ENCODE measurements at regions not wholly inside any gene's neighbourhood (a gene's known extent, or its start where the extent isn't known, plus 50 kb on each side); places are given as distances from the start of the nearest gene placed in this dataset.
"Not testable (repeated sequence)": the region's sequence is repeated elsewhere in the genome, so short reads cannot be mapped to it uniquely, and the experiment has no call there.

DNA sequence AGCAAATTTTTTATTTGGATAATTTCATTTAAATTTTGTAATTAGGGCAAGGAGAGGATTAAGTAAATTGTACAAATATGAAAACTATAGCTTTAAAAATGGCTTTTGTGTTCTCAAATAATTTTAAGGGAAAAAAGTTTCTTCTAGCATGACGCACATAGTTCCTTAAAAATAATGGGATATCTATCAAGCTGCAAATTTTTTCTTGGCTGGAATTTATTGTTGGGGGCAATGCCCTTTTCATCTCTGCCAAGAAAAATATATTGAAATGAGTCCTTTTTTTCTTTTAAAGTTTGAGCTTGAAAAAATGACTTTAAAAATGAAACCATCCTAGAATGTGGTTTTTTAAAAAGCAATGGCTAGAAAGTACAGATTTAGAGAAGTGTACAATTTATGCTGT lies 154.4 kb upstream of the UGT8 start:
- Mint-ChIP-seq H3K27me3 (ENCODE audit: low read depth) (no peaks in the 10 kb centered on the region), H3K27ac (no peak overlapping the region), H3K4me1 (ENCODE audit: low read depth) (no peaks in the 10 kb centered on the region), H3K4me3 (no peak overlapping the region), H3K36me3 (ENCODE audit: low read depth) (no peaks in the 10 kb centered on the region), H3K9me3 (no peaks in the 10 kb centered on the region)

DNA sequence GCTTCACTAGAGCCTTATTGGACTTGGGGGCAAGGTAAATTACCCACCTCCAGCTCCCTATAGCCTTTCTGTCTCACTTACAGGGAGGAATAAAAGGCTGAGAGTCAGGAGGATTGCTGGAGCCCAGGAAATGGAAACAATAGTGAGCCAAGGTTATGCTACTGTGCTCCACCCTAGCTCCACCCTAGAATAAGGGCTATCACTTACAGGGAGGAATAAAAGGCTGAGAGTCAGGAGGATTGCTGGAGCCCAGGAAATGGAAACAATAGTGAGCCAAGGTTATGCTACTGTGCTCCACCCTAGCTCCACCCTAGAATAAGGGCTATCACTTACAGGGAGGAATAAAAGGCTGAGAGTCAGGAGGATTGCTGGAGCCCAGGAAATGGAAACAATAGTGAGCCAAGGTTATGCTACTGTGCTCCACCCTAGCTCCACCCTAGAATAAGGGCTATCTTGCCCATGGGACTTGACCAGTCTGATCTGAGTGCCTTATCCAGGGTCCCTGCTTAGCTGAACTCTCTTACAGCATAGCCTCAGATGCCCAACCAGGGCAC lies 150.6 kb upstream of the UGT8 start:
- not testable (repeated sequence) for H3K36me3 Mint-ChIP-seq (ENCODE audit: low read depth); H3K9me3 Mint-ChIP-seq; H3K4me3 Mint-ChIP-seq; H3K27me3 Mint-ChIP-seq (ENCODE audit: low read depth); H3K27ac Mint-ChIP-seq; H3K4me1 Mint-ChIP-seq (ENCODE audit: low read depth)

DNA sequence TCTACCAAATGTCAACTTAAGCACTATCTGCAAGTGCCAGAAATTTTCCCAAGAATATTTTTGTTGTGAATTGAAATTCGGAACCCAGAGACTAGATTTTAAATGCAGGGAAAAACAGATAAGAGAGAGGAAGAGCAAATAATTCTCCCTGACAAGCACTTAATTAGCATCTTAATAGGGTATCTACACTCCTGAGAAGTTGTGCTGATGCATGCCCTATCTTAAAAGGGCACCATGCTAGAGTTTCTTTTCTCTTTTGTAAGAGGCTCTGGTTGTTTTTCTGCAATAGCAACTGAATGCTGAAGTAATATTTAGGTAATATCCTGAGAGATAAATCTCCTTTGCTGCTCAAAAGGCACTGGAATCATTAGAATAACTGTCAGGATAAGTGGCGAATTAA lies 139.9 kb upstream of the UGT8 start:
- Mint-ChIP-seq H3K4me3 (no peak overlapping the region), H3K4me1 (ENCODE audit: low read depth) (no peaks in the 10 kb centered on the region), H3K9me3 (no peaks in the 10 kb centered on the region), H3K36me3 (ENCODE audit: low read depth) (no peaks in the 10 kb centered on the region), H3K27me3 (ENCODE audit: low read depth) (no peaks in the 10 kb centered on the region), H3K27ac (no peak overlapping the region)

DNA sequence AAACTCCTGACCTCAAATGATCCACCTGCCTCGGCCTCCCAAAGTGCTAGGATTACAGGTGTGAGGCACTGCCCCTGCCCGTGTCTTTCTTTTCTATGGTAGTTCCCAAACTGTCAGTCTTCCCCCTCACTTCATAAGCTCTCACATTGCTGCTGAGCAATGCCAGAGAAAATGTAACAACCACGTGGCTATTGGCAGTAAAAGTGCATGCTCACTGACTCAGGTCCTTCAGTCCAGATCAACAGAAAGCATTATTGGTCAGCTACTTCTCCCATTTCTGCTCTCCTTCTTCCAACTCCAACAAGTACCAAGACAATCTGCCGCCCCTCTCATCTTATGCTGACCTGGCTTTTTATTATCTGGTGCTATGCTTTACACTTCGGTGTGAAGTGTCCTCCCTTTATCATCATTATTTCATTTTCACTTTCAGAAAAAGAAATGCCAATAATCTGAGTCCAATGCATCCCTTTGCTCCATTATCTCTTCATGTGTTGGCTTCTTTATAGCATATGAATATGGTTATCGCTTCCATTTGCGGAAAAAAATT lies 133.8 kb upstream of the UGT8 start:
- Mint-ChIP-seq H3K27ac (no peak overlapping the region), H3K9me3 (no peaks in the 10 kb centered on the region)

DNA sequence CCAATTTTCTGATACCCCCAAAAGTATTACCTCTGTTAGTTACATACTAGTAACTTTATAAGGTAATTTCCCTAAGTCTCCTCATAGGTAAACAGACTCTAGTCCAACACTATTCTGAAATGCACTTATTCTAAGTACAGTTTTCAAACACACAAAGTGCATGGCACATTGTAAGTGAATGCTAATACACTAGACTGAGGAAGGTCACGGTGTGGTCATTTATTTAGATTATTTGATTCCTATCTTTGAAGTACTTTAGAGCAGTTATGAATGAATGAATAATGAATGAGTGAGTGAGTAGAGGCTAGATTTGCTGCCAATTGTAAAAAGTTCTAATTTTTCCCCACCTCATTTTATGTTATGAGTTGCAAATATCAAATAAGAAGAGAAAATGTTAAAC lies 132.8 kb upstream of the UGT8 start:
- Mint-ChIP-seq H3K27ac (no peak overlapping the region), H3K36me3 (ENCODE audit: low read depth) (no peaks in the 10 kb centered on the region), H3K4me1 (ENCODE audit: low read depth) (no peaks in the 10 kb centered on the region), H3K9me3 (no peaks in the 10 kb centered on the region), H3K27me3 (ENCODE audit: low read depth) (no peaks in the 10 kb centered on the region), H3K4me3 (no peak overlapping the region)

More for the DNA sequence above, 133.8 kb upstream of the UGT8 start:
- Mint-ChIP-seq H3K27me3 (ENCODE audit: low read depth) (no peaks in the 10 kb centered on the region), H3K4me3 (no peak overlapping the region), H3K4me1 (ENCODE audit: low read depth) (no peaks in the 10 kb centered on the region), H3K36me3 (ENCODE audit: low read depth) (no peaks in the 10 kb centered on the region)

DNA sequence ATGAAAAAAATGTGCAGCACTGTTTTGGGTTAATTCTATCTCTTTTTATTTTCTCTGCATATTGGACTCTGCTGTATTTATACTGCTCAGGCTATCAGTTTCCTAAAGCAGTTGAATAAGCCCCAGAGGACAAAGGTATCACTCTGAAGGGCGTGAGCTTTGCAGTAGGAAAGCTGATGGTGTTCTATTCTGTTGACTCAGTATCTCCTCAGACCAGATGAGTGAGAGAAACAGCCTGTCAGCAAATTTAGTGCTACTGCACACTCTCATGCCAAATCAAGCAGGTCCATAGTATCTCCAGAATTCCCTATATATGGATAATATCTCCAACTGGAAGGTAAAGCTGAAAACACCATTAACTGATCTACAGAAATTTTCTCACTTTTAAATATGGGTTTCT lies 132.3 kb upstream of the UGT8 start:
- H3K4me1 Mint-ChIP-seq (ENCODE audit: low read depth), result no peaks in the 10 kb centered on the region
- H3K27me3 Mint-ChIP-seq (ENCODE audit: low read depth), result no peaks in the 10 kb centered on the region
- H3K4me3 Mint-ChIP-seq, result no peak overlapping the region
- no peaks in the 10 kb centered on the region for H3K9me3 Mint-ChIP-seq
- H3K36me3 Mint-ChIP-seq (ENCODE audit: low read depth), result no peaks in the 10 kb centered on the region
- no peak overlapping the region for H3K27ac Mint-ChIP-seq

DNA sequence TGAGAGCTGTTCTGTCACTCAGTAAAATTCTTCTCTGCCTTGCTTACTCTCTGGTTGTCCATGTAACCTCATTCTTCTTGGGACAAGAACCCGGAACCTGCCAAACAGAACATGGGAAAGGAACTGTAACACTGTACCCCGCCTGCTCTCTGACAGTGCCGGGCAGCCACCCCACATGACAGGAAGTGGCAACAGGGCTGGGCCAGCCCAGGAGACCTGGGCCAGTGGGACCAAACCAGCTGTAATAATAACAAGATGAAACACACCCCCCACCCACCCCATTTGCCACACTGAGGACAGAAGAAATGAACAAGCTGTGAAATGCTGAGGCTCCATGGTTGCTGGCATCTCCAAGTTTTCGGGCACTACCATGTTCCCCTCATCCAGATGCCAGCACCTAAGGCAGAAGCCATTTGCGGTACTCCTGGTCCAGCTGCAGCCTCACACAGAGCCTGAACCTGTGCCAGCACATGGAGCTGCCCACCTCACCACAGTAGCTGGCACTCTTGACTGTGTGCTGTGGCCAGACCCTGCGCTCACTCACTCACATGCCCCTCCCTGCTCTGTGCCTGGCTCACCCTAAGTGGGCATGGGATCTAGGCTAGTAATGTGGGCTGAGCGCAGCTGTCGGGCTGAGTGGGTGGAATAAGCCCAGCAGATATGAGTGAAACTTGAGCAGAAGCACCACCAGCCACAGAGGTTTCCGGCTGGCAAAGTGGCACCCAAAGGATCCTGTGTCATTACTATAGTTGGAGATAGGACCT lies 126.2 kb upstream of the UGT8 start:
- Mint-ChIP-seq H3K36me3 (ENCODE audit: low read depth) (no peaks in the 10 kb centered on the region), H3K27ac (no peak overlapping the region), H3K4me3 (no peak overlapping the region), H3K27me3 (ENCODE audit: low read depth) (no peaks in the 10 kb centered on the region), H3K9me3 (no peaks in the 10 kb centered on the region), H3K4me1 (ENCODE audit: low read depth) (no peaks in the 10 kb centered on the region)

DNA sequence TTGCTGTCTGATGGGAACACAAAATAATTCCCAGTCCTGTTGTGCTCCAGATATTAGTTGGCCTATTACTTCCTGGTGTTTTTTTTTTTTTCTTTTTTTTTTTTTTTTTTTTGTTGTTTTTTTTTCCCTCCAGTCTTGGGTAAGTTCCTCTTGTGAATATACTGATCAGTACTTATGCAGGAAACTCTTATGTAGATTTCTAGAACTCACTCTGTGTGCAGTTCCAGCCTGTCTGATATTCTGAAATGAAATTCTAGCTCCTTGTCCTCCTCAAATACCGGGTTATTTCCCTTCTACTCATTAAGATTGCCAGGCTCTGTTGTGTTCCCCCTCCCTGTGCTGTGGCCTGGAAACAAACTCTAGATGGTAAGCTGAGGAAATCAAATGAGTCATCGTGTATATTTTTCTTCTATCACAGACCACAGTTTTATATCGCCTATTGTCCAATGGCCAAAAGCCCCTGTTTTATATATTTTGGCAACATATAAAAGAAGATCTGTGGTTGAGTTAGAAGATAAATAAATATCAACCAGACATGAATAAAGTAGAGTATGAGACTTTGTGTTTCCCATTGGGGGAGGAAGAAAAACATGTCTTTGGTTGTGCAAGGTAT lies 124.3 kb upstream of the UGT8 start:
- Mint-ChIP-seq H3K4me1 (ENCODE audit: low read depth) (no peaks in the 10 kb centered on the region), H3K27ac (no peak overlapping the region), H3K9me3 (no peaks in the 10 kb centered on the region), H3K27me3 (ENCODE audit: low read depth) (no peaks in the 10 kb centered on the region), H3K36me3 (ENCODE audit: low read depth) (no peaks in the 10 kb centered on the region), H3K4me3 (no peak overlapping the region)

DNA sequence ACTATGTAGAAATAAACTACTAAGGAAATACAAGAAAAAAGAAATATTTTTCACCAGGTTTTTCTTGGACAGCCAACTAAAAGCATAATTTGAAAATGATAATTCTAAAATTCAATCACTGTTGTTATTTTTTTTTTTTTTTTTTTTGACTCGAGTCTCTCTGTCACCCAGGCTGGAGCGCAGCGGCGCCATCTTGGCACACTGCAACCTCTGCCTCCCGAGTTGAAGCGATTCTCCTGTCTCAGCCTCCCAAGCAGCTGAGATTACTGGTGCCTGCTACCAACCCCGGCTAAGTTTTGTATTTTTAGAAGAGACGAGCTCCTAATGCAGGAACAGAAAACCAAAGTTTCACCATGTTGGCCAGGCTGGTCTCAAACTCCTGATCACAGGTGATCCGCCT lies 122.3 kb upstream of the UGT8 start:
- Mint-ChIP-seq H3K27me3 (ENCODE audit: low read depth) (no peaks in the 10 kb centered on the region), H3K4me1 (ENCODE audit: low read depth) (no peaks in the 10 kb centered on the region), H3K27ac (no peak overlapping the region), H3K9me3 (no peaks in the 10 kb centered on the region), H3K4me3 (no peak overlapping the region), H3K36me3 (ENCODE audit: low read depth) (no peaks in the 10 kb centered on the region)

DNA sequence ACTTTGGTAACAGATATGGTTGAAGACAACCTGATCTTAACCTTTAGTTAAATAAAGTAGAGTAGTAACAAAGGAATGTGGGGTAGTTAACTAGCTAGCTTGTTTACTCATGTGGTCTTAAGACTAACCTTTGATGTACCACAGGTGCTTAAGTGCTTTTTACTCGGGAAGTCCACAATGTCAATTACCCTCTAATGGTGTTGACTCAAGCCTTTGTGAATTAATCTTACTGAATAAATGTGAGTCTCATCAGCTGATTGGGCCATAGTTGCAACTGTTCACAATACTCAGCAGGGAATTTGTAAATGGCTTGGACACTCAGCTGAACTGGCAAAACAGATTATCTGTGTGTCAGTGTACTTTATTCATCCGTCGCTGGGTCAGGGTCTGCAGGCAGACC lies 119.0 kb upstream of the UGT8 start:
- H3K36me3 Mint-ChIP-seq (ENCODE audit: low read depth), result no peaks in the 10 kb centered on the region
- H3K27ac Mint-ChIP-seq, result no peak overlapping the region
- no peaks in the 10 kb centered on the region for H3K27me3 Mint-ChIP-seq (ENCODE audit: low read depth)
- H3K4me3 Mint-ChIP-seq, result no peak overlapping the region
- no peaks in the 10 kb centered on the region for H3K9me3 Mint-ChIP-seq
- H3K4me1 Mint-ChIP-seq (ENCODE audit: low read depth), result no peaks in the 10 kb centered on the region

DNA sequence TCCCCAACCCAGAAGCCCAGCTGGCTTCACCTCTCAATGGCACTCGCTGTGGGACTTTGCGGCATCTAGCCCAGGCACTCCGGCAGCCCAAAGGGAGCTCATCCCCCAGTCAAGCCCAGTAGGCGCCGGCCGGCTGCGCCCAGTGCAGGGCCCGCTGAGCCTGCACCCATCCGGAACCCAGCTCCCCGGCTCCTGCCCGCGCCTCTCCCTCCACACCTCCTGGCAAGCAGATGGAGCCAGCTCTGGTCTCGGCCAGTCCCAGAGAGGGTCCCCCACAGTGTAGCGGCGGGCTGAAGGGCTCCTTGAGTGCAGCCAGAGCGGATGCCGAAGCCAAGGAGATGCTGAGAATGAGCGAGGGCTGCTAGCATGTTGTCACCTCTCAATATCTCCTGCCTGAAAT lies 116.8 kb upstream of the UGT8 start:
- H3K36me3 Mint-ChIP-seq (ENCODE audit: low read depth), result no peaks in the 10 kb centered on the region
- H3K4me3 Mint-ChIP-seq, result no peak overlapping the region
- no peaks in the 10 kb centered on the region for H3K9me3 Mint-ChIP-seq
- H3K27me3 Mint-ChIP-seq (ENCODE audit: low read depth), result no peaks in the 10 kb centered on the region
- no peaks in the 10 kb centered on the region for H3K4me1 Mint-ChIP-seq (ENCODE audit: low read depth)
- no peak overlapping the region for H3K27ac Mint-ChIP-seq

DNA sequence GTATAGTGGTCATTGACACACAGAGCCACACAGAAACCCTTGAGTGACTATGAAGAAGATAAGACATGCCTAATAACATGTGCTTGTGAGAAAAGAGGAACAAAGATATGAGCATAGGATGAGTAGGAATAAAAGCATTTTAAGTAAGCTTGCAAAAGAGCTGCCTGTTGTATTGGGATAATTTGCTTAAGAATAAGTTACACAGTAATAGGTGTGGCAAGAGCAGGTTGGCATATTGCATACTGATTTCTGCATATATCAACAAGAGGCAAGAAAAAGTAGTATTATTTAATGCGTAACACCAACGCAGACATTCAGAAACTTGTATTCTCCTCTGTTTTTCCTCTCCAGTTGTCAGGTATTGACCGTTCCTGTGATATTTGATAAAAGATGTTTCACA lies 111.5 kb upstream of the UGT8 start:
- Mint-ChIP-seq H3K4me1 (ENCODE audit: low read depth) (no peaks in the 10 kb centered on the region), H3K4me3 (no peak overlapping the region), H3K36me3 (ENCODE audit: low read depth) (no peaks in the 10 kb centered on the region), H3K9me3 (no peaks in the 10 kb centered on the region), H3K27me3 (ENCODE audit: low read depth) (no peaks in the 10 kb centered on the region), H3K27ac (no peak overlapping the region)

DNA sequence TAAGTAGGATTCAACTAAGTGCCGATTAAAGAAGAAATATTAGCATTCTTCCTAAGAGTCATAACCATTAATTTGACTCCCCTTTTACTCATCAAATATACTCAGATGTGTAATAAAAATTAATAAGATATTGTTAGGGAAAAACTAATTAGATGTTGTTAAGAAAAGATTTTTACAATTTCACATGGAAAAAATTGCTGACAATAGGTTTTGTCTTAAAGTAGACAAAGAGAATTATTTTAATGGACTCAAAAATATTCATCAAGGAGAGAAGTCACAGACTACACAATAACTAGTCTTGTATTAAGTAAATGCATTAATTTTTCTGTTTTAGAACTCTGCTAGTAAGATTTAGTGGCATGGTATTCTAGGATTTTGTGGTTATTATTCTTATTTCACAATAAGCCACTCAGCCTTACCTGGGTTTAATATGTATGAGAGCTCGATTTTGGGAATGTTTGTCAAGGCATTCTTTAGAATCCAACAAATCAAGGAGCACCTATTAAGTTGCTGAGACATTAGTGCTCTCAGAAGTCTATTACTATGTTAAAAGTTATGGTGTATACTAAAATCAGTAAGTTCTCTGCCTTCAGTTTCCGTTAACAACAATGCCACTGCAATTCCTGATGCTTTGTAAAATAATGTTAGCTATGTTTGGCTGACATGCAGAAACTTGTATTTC lies 110.2 kb upstream of the UGT8 start:
- no peaks in the 10 kb centered on the region for H3K4me1 Mint-ChIP-seq (ENCODE audit: low read depth)
- H3K9me3 Mint-ChIP-seq, result no peaks in the 10 kb centered on the region
- H3K27ac Mint-ChIP-seq, result no peak overlapping the region
- H3K4me3 Mint-ChIP-seq, result no peak overlapping the region
- H3K36me3 Mint-ChIP-seq (ENCODE audit: low read depth), result no peaks in the 10 kb centered on the region
- H3K27me3 Mint-ChIP-seq (ENCODE audit: low read depth), result no peaks in the 10 kb centered on the region

DNA sequence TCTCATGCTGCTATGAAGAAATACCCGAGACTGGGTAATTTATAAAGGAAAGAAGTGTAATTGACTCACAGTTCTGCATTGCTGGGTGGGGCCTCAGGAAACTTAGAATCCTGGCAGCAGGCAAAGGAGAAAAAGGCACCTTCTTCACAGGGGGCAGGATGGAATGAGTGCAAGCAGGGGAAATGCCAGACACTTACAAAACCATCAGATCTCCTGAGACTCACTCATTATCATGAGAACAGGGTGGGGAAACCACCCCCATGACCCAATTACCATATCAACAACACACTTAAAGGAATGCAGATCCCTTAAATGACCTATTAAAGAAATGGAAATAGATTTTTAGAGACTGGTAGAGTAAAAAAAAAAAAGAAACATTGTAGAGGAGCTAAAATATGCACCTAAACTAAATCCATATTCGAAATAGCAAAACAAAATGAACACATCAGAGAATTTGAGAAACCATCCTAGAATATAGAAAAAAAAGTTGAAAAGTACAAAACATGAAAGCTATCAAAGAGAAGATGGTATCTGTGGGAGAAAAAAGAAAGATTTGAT lies 104.3 kb upstream of the UGT8 start:
- Mint-ChIP-seq H3K27me3 (ENCODE audit: low read depth) (no peaks in the 10 kb centered on the region), H3K4me1 (ENCODE audit: low read depth) (no peaks in the 10 kb centered on the region), H3K4me3 (no peak overlapping the region), H3K36me3 (ENCODE audit: low read depth) (no peaks in the 10 kb centered on the region), H3K27ac (no peak overlapping the region), H3K9me3 (no peaks in the 10 kb centered on the region)

All from T-helper 1 cell treated with Interleukin-12 subunit alpha and Interleukin-12 subunit beta and Interleukin-4 antibody, amounts not matched to agents 30 μg/mL and 1 μg/mL, for 36 hours (primary cell).